Astrocyte (in vitro differentiated cells and primary cell): ENCODE measurements at regions not wholly inside any gene's neighbourhood (a gene's known extent, or its start where the extent isn't known, plus 50 kb on each side); places are given as distances from the start of the nearest gene placed in this dataset.

Experiments
- DNase-seq: peaks from one replicate; pipeline ENCODE4 v3.0.0-alpha.2; 2010; ENCODE audit warnings: low read depth
- FAIRE-seq: peaks from 2 replicates; lab custom pipeline; 2011; peaks lifted over from hg19 to GRCh38; lab: Jason Lieb, UNC
- H2AFZ ChIP-seq: 2 replicates; pipeline ENCODE4 v1.6.0; 2012; ENCODE audit warnings: low read depth, low read length, inconsistent platforms
- H3K27ac ChIP-seq: 2 replicates; pipeline ENCODE4 v1.5.1; 2011; ENCODE audit warnings: low read depth, low read length, inconsistent platforms
- H3K27me3 ChIP-seq: 2 replicates; pipeline ENCODE4 v1.6.0; 2011; ENCODE audit warnings: low read length, inconsistent platforms; ENCODE audit not compliant: insufficient read depth
- H3K36me3 ChIP-seq: 2 replicates; pipeline ENCODE4 v1.5.1; 2011; ENCODE audit warnings: low read length, inconsistent platforms; ENCODE audit not compliant: insufficient read depth
- H3K4me1 ChIP-seq: 2 replicates; pipeline ENCODE4 v1.5.1; 2011; ENCODE audit warnings: low read length, inconsistent platforms; ENCODE audit not compliant: insufficient read depth
- H3K4me2 ChIP-seq: 2 replicates; pipeline ENCODE4 v1.6.0; 2012; ENCODE audit warnings: low read length, inconsistent platforms
- H3K4me3 ChIP-seq: 2 replicates; pipeline ENCODE4 v1.5.1; 2011; ENCODE audit warnings: low read depth, mild to moderate bottlenecking, low read length, inconsistent platforms; ENCODE audit not compliant: insufficient read depth
- H3K79me2 ChIP-seq: 2 replicates; pipeline ENCODE4 v1.6.0; 2012; ENCODE audit warnings: mild to moderate bottlenecking, low read length, inconsistent platforms; ENCODE audit not compliant: insufficient read depth
- H3K9ac ChIP-seq: 2 replicates; pipeline ENCODE4 v1.6.0; 2012; ENCODE audit warnings: mild to moderate bottlenecking, low read length, inconsistent platforms
- H3K9me3 ChIP-seq: 2 replicates; pipeline ENCODE4 v1.5.1; 2012; ENCODE audit warnings: low read depth, mild to moderate bottlenecking, low read length, inconsistent platforms; ENCODE audit not compliant: insufficient read depth
- H4K20me1 ChIP-seq: 2 replicates; pipeline ENCODE4 v1.6.0; 2012; ENCODE audit warnings: low read length, inconsistent platforms; ENCODE audit not compliant: insufficient read depth
- H3K27ac Mint-ChIP-seq: one replicate; pipeline ENCODE4 v1.8.0; 2021; ENCODE audit warnings: mild to moderate bottlenecking, mixed read lengths; ENCODE audit not compliant: unreplicated experiment
- H3K27me3 Mint-ChIP-seq: one replicate; pipeline ENCODE4 v1.8.0; 2021; ENCODE audit warnings: low read depth, mixed read lengths; ENCODE audit not compliant: unreplicated experiment
- H3K36me3 Mint-ChIP-seq: one replicate; pipeline ENCODE4 v1.8.0; 2021; ENCODE audit warnings: low read depth, mixed read lengths; ENCODE audit not compliant: unreplicated experiment
- H3K4me1 Mint-ChIP-seq: one replicate; pipeline ENCODE4 v1.8.0; 2021; ENCODE audit warnings: low read depth, mixed read lengths; ENCODE audit not compliant: unreplicated experiment
- H3K4me3 Mint-ChIP-seq: one replicate; pipeline ENCODE4 v1.8.0; 2021; ENCODE audit warnings: mild to moderate bottlenecking, moderate library complexity, mixed read lengths; ENCODE audit not compliant: unreplicated experiment
- H3K9me3 Mint-ChIP-seq: one replicate; pipeline ENCODE4 v1.8.0; 2021; ENCODE audit warnings: mild to moderate bottlenecking, mixed read lengths; ENCODE audit not compliant: unreplicated experiment
- CTCF ChIP-seq: IDR thresholded peaks from 2 replicates; pipeline ENCODE4 v1.5.1; 2011; ENCODE audit warnings: low read depth, mild to moderate bottlenecking, inconsistent platforms, low read length, moderate library complexity; ENCODE audit not compliant: insufficient read depth
- EZH2 ChIP-seq: IDR thresholded peaks from 2 replicates; pipeline ENCODE4 v1.6.1; 2012; ENCODE audit warnings: mild to moderate bottlenecking, low read length, inconsistent platforms; ENCODE audit not compliant: insufficient read depth

GRCh38 chr3:152677491-152677890 lies 157.4 kb upstream of the P2RY1 start:
- no peaks in the 10 kb centered on the region for H3K36me3 Mint-ChIP-seq
- H3K9me3 Mint-ChIP-seq: peaks cover 2% of the 10 kb centered on the region
- no peaks in the 10 kb centered on the region for H3K36me3 ChIP-seq
- FAIRE-seq (no peak), DNase-seq (no peak)
- H3K9me3 ChIP-seq: no peaks in the 10 kb centered on the region
- no peaks in the 10 kb centered on the region for H3K27me3 Mint-ChIP-seq
- no peak overlapping the region for H3K4me3 ChIP-seq
- no peaks in the 10 kb centered on the region for H3K27me3 ChIP-seq
- H3K4me1 Mint-ChIP-seq: no peaks in the 10 kb centered on the region
- no peak overlapping the region for H3K4me2 ChIP-seq
- no peaks in the 10 kb centered on the region for H3K79me2 ChIP-seq
- no peak overlapping the region for H2AFZ ChIP-seq
- no peak overlapping the region for H3K27ac Mint-ChIP-seq
- no peak overlapping the region for H3K4me3 Mint-ChIP-seq
- no peak overlapping the region for H3K27ac ChIP-seq
- H3K4me1 ChIP-seq: no peaks in the 10 kb centered on the region
- H3K9ac ChIP-seq: no peak overlapping the region
- TF ChIP-seq CTCF (no peak), EZH2 (no peak)
- H4K20me1 ChIP-seq: no peaks in the 10 kb centered on the region

GRCh38 chr3:152682477-152682876 lies 152.5 kb upstream of the P2RY1 start:
- H3K27me3 ChIP-seq: no peaks in the 10 kb centered on the region
- no peak overlapping the region for H2AFZ ChIP-seq
- H3K9ac ChIP-seq: no peak overlapping the region
- no peaks in the 10 kb centered on the region for H3K36me3 ChIP-seq
- Mint-ChIP-seq H3K27ac (no peak overlapping the region), H3K4me1 (no peaks in the 10 kb centered on the region), H3K36me3 (no peaks in the 10 kb centered on the region), H3K9me3 (no peaks in the 10 kb centered on the region), H3K4me3 (no peak overlapping the region), H3K27me3 (no peaks in the 10 kb centered on the region)
- FAIRE-seq (no peak), DNase-seq (no peak)
- H3K27ac ChIP-seq: no peak overlapping the region
- H4K20me1 ChIP-seq: no peaks in the 10 kb centered on the region
- H3K4me2 ChIP-seq: no peak overlapping the region
- H3K4me1 ChIP-seq: no peaks in the 10 kb centered on the region
- no peaks in the 10 kb centered on the region for H3K79me2 ChIP-seq
- no peaks in the 10 kb centered on the region for H3K9me3 ChIP-seq
- no peak overlapping the region for H3K4me3 ChIP-seq
- TF ChIP-seq CTCF (no peak), EZH2 (no peak)

GRCh38 chr3:152683521-152683999 lies 151.4 kb upstream of the P2RY1 start:
- Mint-ChIP-seq H3K36me3 (no peaks in the 10 kb centered on the region), H3K27me3 (no peaks in the 10 kb centered on the region), H3K4me3 (no peak overlapping the region), H3K9me3 (no peaks in the 10 kb centered on the region), H3K27ac (no peak overlapping the region), H3K4me1 (peaks cover 5% of the 10 kb centered on the region)
- Histone ChIP-seq H3K4me1 (no peaks in the 10 kb centered on the region), H3K4me3 (no peak overlapping the region), H3K9me3 (no peaks in the 10 kb centered on the region), H2AFZ (no peak overlapping the region), H3K27ac (no peak overlapping the region), H3K36me3 (no peaks in the 10 kb centered on the region), H3K4me2 (no peak overlapping the region), H3K9ac (no peak overlapping the region), H4K20me1 (no peaks in the 10 kb centered on the region), H3K27me3 (no peaks in the 10 kb centered on the region), H3K79me2 (no peaks in the 10 kb centered on the region)
- no peak for TF ChIP-seq CTCF
- no peak for TF ChIP-seq EZH2
- DNase-seq (no peak), FAIRE-seq (no peak)
